ENCODE measurements at regions not wholly inside any gene's neighbourhood (a gene's known extent, or its start where the extent isn't known, plus 50 kb on each side); places are given as distances from the start of the nearest gene placed in this dataset.

- H3K36me3 ChIP-seq, result no peaks in the 10 kb centered on the region
- no peaks in the 10 kb centered on the region for H3K4me1 ChIP-seq
- WGBS, 2 donors, result 60 to 78% methylated on average over 6 of the region's 6 CpGs
- no peaks in the 10 kb centered on the region for H3K9me3 ChIP-seq
- H3K27ac ChIP-seq, result no peak overlapping the region
- DNase-seq, result no peak
- TF ChIP-seq, protein P1, sequence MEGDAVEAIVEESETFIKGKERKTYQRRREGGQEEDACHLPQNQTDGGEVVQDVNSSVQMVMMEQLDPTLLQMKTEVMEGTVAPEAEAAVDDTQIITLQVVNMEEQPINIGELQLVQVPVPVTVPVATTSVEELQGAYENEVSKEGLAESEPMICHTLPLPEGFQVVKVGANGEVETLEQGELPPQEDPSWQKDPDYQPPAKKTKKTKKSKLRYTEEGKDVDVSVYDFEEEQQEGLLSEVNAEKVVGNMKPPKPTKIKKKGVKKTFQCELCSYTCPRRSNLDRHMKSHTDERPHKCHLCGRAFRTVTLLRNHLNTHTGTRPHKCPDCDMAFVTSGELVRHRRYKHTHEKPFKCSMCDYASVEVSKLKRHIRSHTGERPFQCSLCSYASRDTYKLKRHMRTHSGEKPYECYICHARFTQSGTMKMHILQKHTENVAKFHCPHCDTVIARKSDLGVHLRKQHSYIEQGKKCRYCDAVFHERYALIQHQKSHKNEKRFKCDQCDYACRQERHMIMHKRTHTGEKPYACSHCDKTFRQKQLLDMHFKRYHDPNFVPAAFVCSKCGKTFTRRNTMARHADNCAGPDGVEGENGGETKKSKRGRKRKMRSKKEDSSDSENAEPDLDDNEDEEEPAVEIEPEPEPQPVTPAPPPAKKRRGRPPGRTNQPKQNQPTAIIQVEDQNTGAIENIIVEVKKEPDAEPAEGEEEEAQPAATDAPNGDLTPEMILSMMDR (IDR thresholded peaks at IDR 0.05), result no peak
- no peak for TF ChIP-seq EP300 (IDR thresholded peaks at IDR 0.05)
- no peak for TF ChIP-seq POLR2AphosphoS5 (IDR thresholded peaks at IDR 0.05)
- no peak for TF ChIP-seq POLR2A (IDR thresholded peaks at IDR 0.05)
- no peaks in the 10 kb centered on the region for H3K27me3 ChIP-seq
- intact Hi-C loops (cut with DNase I), result no loop called here
- H3K4me3 ChIP-seq, result no peak overlapping the region
Observed at GRCh38 chr5:106699198-106699597, 971.5 kb downstream of the EFNA5 start.

DNA sequence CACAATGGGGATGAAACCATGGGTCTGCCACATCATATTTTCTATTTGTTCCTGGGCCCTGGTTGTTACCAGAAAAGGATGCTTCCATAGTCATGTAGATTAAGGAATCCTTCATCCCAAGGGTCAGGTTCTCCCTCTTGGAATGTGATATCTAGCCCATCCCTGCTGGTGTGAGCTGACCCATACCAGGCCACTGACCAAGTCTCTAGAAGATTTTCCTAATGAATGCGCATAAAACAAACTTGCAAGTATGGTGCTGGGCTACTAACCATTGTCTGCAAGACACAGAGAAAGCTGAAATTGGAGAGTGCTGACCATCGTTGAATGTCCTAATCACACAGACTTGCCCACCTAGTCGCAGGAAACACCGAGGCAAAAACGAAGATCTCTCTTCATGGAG lies 972.6 kb downstream of the EFNA5 start:
- TF ChIP-seq POLR2AphosphoS5 (IDR thresholded peaks at IDR 0.05) (no peak), EP300 (IDR thresholded peaks at IDR 0.05) (no peak)
- TF ChIP-seq, protein P1 (IDR thresholded peaks at IDR 0.05), result no peak
- no peaks in the 10 kb centered on the region for H3K9me3 ChIP-seq
- no peak overlapping the region for H3K27ac ChIP-seq
- no peaks in the 10 kb centered on the region for H3K27me3 ChIP-seq
- DNase-seq, result no peak
- no peak overlapping the region for H3K4me3 ChIP-seq
- no peaks in the 10 kb centered on the region for H3K4me1 ChIP-seq
- 92 to 93% methylated on average over 5 of the region's 5 CpGs for WGBS, 2 donors
- no peaks in the 10 kb centered on the region for H3K36me3 ChIP-seq
- intact Hi-C loops (cut with DNase I), result no loop called here

GRCh38 chr5:106691701-106692100 lies 979.0 kb downstream of the EFNA5 start:
- TF ChIP-seq POLR2A (IDR thresholded peaks at IDR 0.05) (no peak), POLR2AphosphoS5 (IDR thresholded peaks at IDR 0.05) (no peak), EP300 (IDR thresholded peaks at IDR 0.05) (no peak)
- TF ChIP-seq, protein P1 (IDR thresholded peaks at IDR 0.05), result no peak
- 35 to 62% methylated on average over 2 of the region's 2 CpGs for WGBS, 2 donors
- H3K9me3 ChIP-seq, result no peaks in the 10 kb centered on the region

DNA sequence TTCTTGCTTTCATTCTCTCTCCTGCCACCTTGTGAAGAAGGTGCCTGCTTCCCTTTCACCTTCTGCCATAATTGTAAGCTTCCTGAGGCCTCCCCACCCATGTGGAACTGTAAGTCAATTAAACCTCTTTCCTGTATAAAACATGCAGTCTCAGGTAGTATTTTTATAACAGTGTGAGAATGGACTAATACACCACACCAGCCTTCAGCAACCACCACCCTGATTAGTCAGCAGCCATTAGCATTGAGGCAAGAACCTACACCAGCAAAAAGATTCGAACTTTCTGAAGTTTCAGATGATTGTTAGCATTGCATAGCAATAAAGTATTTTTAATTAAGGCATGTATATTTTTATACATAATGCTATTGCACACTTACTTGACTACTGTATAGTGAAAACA lies 980.2 kb downstream of the EFNA5 start:
- no peaks in the 10 kb centered on the region for H3K27me3 ChIP-seq

More at GRCh38 chr5:106691701-106692100, 979.0 kb downstream of the EFNA5 start:
- no peak overlapping the region for H3K4me3 ChIP-seq
- no peaks in the 10 kb centered on the region for H3K27me3 ChIP-seq
- H3K4me1 ChIP-seq, result no peaks in the 10 kb centered on the region
- no peak overlapping the region for H3K27ac ChIP-seq
- DNase-seq, result no peak
- intact Hi-C loops (cut with DNase I), result no loop called here
- no peaks in the 10 kb centered on the region for H3K36me3 ChIP-seq

More for the DNA sequence above, 980.2 kb downstream of the EFNA5 start:
- Histone ChIP-seq H3K27ac (no peak overlapping the region), H3K36me3 (no peaks in the 10 kb centered on the region), H3K4me1 (no peaks in the 10 kb centered on the region), H3K9me3 (no peaks in the 10 kb centered on the region), H3K4me3 (no peak overlapping the region)
- no peak for DNase-seq
- intact Hi-C loops (cut with DNase I), result no loop called here
- 31 to 41% methylated on average over 1 of the region's 1 CpG for WGBS, 2 donors
- TF ChIP-seq POLR2AphosphoS5 (IDR thresholded peaks at IDR 0.05), result no peak
- no peak for TF ChIP-seq POLR2A (IDR thresholded peaks at IDR 0.05)
- TF ChIP-seq, protein P1 (IDR thresholded peaks at IDR 0.05), result no peak
- TF ChIP-seq EP300 (IDR thresholded peaks at IDR 0.05), result no peak

Data from sigmoid colon (tissue), 6 donors.